ENCODE measurements at regions not wholly inside any gene's neighbourhood (a gene's known extent, or its start where the extent isn't known, plus 50 kb on each side); places are given as distances from the start of the nearest gene placed in this dataset.
A peak's percentile ranks its signal among the peaks of the same experiment; 100 is the strongest.

- H3K36me3 Mint-ChIP-seq (ENCODE audit: insufficient read depth in 1 of 3, low read depth in 3 of 3), result peaks cover 0 to 2% (median 0%) of the 10 kb centered on the region in 3 experiments; a peak in 1 of 7 replicates
- H2AK5ac ChIP-seq (ENCODE audit: insufficient read length, low read length), result no peak overlapping the region
- H3K79me1 ChIP-seq (ENCODE audit: insufficient read depth, low read depth, low read length, poor library complexity, severe bottlenecking), result no peaks in the 10 kb centered on the region
- no peak for DNase-seq
- H2BK5ac ChIP-seq (ENCODE audit: insufficient read length, low read length), result no peak overlapping the region
- no peak overlapping the region for H3K4me2 ChIP-seq (ENCODE audit: insufficient read depth, insufficient read length, low read length)
- no peak overlapping the region for H2BK12ac ChIP-seq (ENCODE audit: insufficient read length, low read depth, low read length)
- H4K20me1 ChIP-seq (ENCODE audit: control insufficient read depth, insufficient read depth, insufficient read length), result no peaks in the 10 kb centered on the region
- no peaks in the 10 kb centered on the region for H3K23me2 ChIP-seq (ENCODE audit: insufficient read length, low read depth, low read length, poor library complexity, severe bottlenecking)
- H2AFZ ChIP-seq (ENCODE audit: low read length), result no peak overlapping the region
- no peak overlapping the region for H3K4ac ChIP-seq (ENCODE audit: low read depth, low read length)
- no peak overlapping the region for H3K14ac ChIP-seq (ENCODE audit: insufficient read depth, low read length)
- no peak overlapping the region for H3K4me3 Mint-ChIP-seq
- no peak for TF ChIP-seq CTCF (conservative IDR thresholded peaks at IDR 0.05)
- H3K79me2 ChIP-seq (ENCODE audit: insufficient read depth, low read length), result no peaks in the 10 kb centered on the region
- H3K18ac ChIP-seq (ENCODE audit: insufficient read length, low read depth, low read length), result no peak overlapping the region
- H3K9ac ChIP-seq (ENCODE audit: extremely low read depth, insufficient read length, low read length), result no peak overlapping the region
- no peak overlapping the region for H4K5ac ChIP-seq (ENCODE audit: insufficient read length, low read depth, low read length)
- H3K27ac Mint-ChIP-seq, result peak overlapping the region in 2 of 3 experiments; percentile 22 to 88; a peak in 6 of 7 replicates
- no peaks in the 10 kb centered on the region for H3K4me1 ChIP-seq (ENCODE audit: insufficient read depth, low read length)
- H3K9me3 Mint-ChIP-seq, result peaks cover 2 to 4% of the 10 kb centered on the region in 2 experiments; a peak in 3 of 5 replicates
- H2BK120ac ChIP-seq (ENCODE audit: low read depth, low read length, poor library complexity, severe bottlenecking), result no peak overlapping the region
- no peak overlapping the region for H3K27ac ChIP-seq (ENCODE audit: insufficient read length, low read depth, low read length)
- H3K27me3 ChIP-seq (ENCODE audit: insufficient read depth, low read length), result no peaks in the 10 kb centered on the region
- H3K27me3 Mint-ChIP-seq (ENCODE audit: low read depth), result no peaks in the 10 kb centered on the region
- no peak overlapping the region for H3T11ph ChIP-seq (ENCODE audit: low read length)
- H4K8ac ChIP-seq (replicated peaks; ENCODE audit: insufficient read length, low read depth, low read length), result no peak overlapping the region
- H2BK15ac ChIP-seq (ENCODE audit: low read depth, low read length), result no peak overlapping the region
- H3K23ac ChIP-seq (ENCODE audit: insufficient read length, low read depth, low read length), result no peak overlapping the region
- no peak overlapping the region for H4K91ac ChIP-seq (ENCODE audit: insufficient read length, low read depth, low read length)
- no peaks in the 10 kb centered on the region for H3K9me3 ChIP-seq (ENCODE audit: control insufficient read depth, low read depth, low read length)
- peaks cover 8 to 9% of the 10 kb centered on the region in 2 experiments for H3K4me1 Mint-ChIP-seq
- H2BK20ac ChIP-seq (ENCODE audit: low read depth, low read length, poor library complexity, severe bottlenecking), result no peak overlapping the region
- no peak overlapping the region for H3K56ac ChIP-seq (ENCODE audit: insufficient read length, low read depth, low read length)
Observed at GRCh38 chr4:60891947-60892346, 308.2 kb upstream of the ADGRL3 start.

Data from H9 (cell line).